ENCODE measurements at regions not wholly inside any gene's neighbourhood (a gene's known extent, or its start where the extent isn't known, plus 50 kb on each side); places are given as distances from the start of the nearest gene placed in this dataset.

DNA sequence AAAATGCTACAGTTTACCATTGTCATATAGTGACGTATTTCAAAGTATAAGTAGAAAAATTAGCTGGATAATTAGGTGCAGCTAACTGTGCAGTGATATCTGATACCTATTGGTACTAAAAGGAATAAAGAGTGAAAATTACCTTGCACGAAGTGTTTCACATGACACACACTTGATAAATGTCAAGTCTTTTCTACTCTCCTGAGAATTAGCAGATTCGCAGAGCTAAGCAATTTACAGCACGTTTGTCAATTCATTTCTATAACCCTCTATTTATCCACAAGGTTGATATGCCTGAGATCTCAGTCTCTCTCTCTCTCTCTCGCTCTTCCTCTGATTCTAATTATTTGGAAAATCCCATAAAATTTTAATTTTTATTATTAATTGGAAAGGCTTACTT lies 1109.0 kb downstream of the EFNB2 start:
- Histone ChIP-seq H3K9me3 (no peaks in the 10 kb centered on the region), H3K36me3 (no peaks in the 10 kb centered on the region), H3K27me3 (ENCODE audit: low read depth) (no peaks in the 10 kb centered on the region), H3K4me3 (no peak overlapping the region), H3K27ac (no peak overlapping the region), H3K4me1 (no peaks in the 10 kb centered on the region)
- DNase-seq (no peak), ATAC-seq (no peak)
- intact Hi-C loops (cut with DNase I), result no loop called here
- TF ChIP-seq, protein P1, sequence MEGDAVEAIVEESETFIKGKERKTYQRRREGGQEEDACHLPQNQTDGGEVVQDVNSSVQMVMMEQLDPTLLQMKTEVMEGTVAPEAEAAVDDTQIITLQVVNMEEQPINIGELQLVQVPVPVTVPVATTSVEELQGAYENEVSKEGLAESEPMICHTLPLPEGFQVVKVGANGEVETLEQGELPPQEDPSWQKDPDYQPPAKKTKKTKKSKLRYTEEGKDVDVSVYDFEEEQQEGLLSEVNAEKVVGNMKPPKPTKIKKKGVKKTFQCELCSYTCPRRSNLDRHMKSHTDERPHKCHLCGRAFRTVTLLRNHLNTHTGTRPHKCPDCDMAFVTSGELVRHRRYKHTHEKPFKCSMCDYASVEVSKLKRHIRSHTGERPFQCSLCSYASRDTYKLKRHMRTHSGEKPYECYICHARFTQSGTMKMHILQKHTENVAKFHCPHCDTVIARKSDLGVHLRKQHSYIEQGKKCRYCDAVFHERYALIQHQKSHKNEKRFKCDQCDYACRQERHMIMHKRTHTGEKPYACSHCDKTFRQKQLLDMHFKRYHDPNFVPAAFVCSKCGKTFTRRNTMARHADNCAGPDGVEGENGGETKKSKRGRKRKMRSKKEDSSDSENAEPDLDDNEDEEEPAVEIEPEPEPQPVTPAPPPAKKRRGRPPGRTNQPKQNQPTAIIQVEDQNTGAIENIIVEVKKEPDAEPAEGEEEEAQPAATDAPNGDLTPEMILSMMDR (IDR thresholded peaks at IDR 0.05), result no peak

DNA sequence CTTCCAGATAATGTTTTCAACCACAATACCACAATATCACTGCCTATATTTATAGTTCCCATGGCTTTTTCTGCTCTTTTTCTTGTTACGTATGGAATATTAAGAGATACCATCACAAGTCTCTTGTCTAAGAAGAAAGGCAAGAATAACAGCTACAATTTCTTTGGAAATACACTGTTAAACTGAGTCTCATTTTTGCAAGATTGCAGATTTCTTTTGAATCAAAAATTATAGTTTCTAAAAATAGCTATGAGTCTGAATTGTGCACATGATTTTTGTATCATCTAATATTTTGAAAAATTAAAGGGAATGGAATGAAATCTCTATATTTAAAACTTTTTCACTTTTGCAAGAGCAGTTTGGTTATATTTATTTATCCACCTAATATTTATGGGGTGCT lies 1120.8 kb downstream of the EFNB2 start:
- TF ChIP-seq, protein P1 (IDR thresholded peaks at IDR 0.05), result no peak
- H3K36me3 ChIP-seq, result no peaks in the 10 kb centered on the region
- no peak overlapping the region for H3K27ac ChIP-seq
- no peak for DNase-seq
- H3K4me3 ChIP-seq, result no peak overlapping the region
- H3K9me3 ChIP-seq, result no peaks in the 10 kb centered on the region
- no peaks in the 10 kb centered on the region for H3K27me3 ChIP-seq (ENCODE audit: low read depth)
- intact Hi-C loops (cut with DNase I), result no loop called here
- no peaks in the 10 kb centered on the region for H3K4me1 ChIP-seq
- no peak for ATAC-seq

DNA sequence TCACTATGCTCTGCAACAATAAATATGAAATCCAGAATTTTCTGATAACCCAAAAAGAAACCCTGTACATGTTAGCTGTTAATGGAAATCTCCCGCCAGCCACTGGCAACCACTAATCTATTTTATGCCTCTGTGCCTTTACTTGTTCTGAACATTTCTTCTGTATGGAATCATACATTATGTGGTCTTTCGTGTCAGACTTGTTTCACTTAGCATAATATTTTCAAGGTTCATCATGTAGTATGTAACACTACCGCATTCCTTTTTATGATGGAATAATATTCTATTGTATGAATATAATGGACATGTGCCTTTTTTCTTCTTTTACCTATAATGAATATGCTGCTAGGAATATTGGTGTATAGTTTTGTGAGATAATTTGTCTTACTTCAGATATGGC lies 1123.3 kb downstream of the EFNB2 start:
- no peaks in the 10 kb centered on the region for H3K36me3 ChIP-seq
- H3K27ac ChIP-seq, result no peak overlapping the region
- TF ChIP-seq, protein P1 (IDR thresholded peaks at IDR 0.05), result no peak
- no peak overlapping the region for H3K4me3 ChIP-seq
- H3K27me3 ChIP-seq (ENCODE audit: low read depth), result no peaks in the 10 kb centered on the region
- intact Hi-C loops (cut with DNase I), result no loop called here
- ATAC-seq (no peak), DNase-seq (no peak)
- no peaks in the 10 kb centered on the region for H3K9me3 ChIP-seq
- no peaks in the 10 kb centered on the region for H3K4me1 ChIP-seq

DNA sequence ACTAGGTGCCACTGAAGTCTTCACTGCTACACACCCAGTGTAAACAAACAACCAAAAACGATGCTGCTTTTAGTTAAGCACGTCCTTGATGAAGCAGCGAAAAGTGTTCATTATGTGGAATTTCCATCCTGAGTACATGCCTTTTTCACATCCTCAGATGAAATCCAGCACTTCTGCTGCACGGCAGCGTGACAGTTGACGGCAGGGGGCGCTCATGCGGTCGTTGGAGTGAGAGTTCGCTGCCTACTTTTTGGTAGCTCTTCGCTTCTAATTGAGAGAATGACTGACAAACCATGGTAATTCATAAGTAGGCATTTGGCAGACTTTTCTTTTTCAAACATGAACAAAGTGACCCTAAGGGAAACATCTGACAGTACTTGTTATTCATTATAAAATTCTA lies 1124.9 kb downstream of the EFNB2 start:
- Histone ChIP-seq H3K4me1 (no peaks in the 10 kb centered on the region), H3K27ac (no peak overlapping the region), H3K4me3 (peak overlapping the region; percentile 24), H3K27me3 (ENCODE audit: low read depth) (no peaks in the 10 kb centered on the region), H3K9me3 (no peaks in the 10 kb centered on the region), H3K36me3 (no peaks in the 10 kb centered on the region)
- TF ChIP-seq, protein P1 (IDR thresholded peaks at IDR 0.05), result peak; percentile 66
- intact Hi-C loops (cut with DNase I), result no loop called here
- ATAC-seq (peak in 1 of 2 donors; percentile 64), DNase-seq (peak; percentile 65)

DNA sequence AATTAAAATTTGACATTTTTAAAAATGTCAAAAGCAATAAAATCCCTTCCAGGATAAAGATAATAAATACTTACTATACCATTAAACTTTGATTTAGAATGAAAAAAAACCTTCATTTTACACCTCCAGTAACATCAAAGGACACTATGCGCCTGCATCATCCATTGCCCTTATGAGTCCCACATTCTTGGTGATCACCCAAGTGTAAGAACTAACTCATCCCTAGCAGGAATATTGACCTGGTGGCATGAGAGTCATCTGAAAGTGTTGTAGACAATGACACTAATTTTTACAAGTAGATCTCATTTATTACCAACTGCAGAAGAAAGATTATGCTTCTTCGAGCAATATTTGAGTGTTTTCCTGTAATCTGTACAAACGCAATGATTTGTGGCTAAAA lies 1128.9 kb downstream of the EFNB2 start:
- Histone ChIP-seq H3K27ac (no peak overlapping the region), H3K27me3 (ENCODE audit: low read depth) (no peaks in the 10 kb centered on the region), H3K9me3 (no peaks in the 10 kb centered on the region), H3K4me1 (no peaks in the 10 kb centered on the region), H3K36me3 (no peaks in the 10 kb centered on the region), H3K4me3 (no peak overlapping the region)
- no peak for DNase-seq
- TF ChIP-seq, protein P1 (IDR thresholded peaks at IDR 0.05), result no peak
- ATAC-seq, result no peak
- intact Hi-C loops (cut with DNase I), result no loop called here

DNA sequence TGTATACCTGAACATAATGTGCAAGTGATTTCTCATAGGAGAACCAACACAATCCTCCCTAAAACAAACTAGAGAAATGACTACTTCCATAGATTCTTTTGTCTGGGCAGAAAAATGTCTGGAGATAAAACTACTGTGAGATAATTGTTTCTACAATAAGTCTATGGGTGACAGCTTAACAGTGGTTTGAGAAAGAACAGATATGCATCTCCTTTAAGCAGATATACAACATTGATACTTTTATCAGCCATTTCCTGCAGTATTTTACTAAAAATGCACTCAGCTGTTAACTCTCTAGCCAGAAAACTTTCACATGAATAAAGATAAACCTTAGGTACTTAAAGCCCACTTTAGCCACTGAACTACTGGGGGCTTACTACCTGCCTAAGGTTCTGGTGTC lies 1132.4 kb downstream of the EFNB2 start:
- Histone ChIP-seq H3K4me3 (no peak overlapping the region), H3K4me1 (no peaks in the 10 kb centered on the region), H3K36me3 (no peaks in the 10 kb centered on the region), H3K27ac (no peak overlapping the region), H3K9me3 (no peaks in the 10 kb centered on the region), H3K27me3 (ENCODE audit: low read depth) (no peaks in the 10 kb centered on the region)
- TF ChIP-seq, protein P1 (IDR thresholded peaks at IDR 0.05), result no peak
- ATAC-seq, result no peak
- DNase-seq, result no peak
- intact Hi-C loops (cut with DNase I), result no loop called here
